Neural crest cell (in vitro differentiated cells): ENCODE measurements at regions not wholly inside any gene's neighbourhood (a gene's known extent, or its start where the extent isn't known, plus 50 kb on each side); places are given as distances from the start of the nearest gene placed in this dataset.

Source experiments
- DNase-seq: peaks from one replicate; pipeline ENCODE4 v3.0.0; 2021; ENCODE audit warnings: low read depth, mixed read lengths, low spot score
- H3K27ac Mint-ChIP-seq: one replicate; pipeline ENCODE4 v1.8.0; 2021; ENCODE audit warnings: mild to moderate bottlenecking, mixed read lengths; ENCODE audit not compliant: unreplicated experiment
- H3K27me3 Mint-ChIP-seq: 2 replicates; pipeline ENCODE4 v1.8.0; 2021; ENCODE audit warnings: low read depth, mild to moderate bottlenecking, mixed read lengths
- H3K36me3 Mint-ChIP-seq: 2 replicates; pipeline ENCODE4 v1.8.0; 2021; ENCODE audit warnings: low read depth, mild to moderate bottlenecking, mixed read lengths
- H3K4me1 Mint-ChIP-seq: 2 replicates; pipeline ENCODE4 v1.8.0; 2021; ENCODE audit warnings: mixed read lengths
- H3K4me3 Mint-ChIP-seq: one replicate; pipeline ENCODE4 v1.8.0; 2021; ENCODE audit warnings: mild to moderate bottlenecking, mixed read lengths
- H3K9me3 Mint-ChIP-seq: 2 replicates; pipeline ENCODE4 v1.8.0; 2021; ENCODE audit warnings: mixed read lengths
- CTCF ChIP-seq: fragments of 200-600 bp; sonication (generic); conservative IDR thresholded peaks from 2 replicates; pipeline ENCODE4 v1.5.0; 2021; ENCODE audit warnings: antibody characterized with exemption, mild to moderate bottlenecking

- no peaks in the 10 kb centered on the region for H3K36me3 Mint-ChIP-seq
- peaks cover 3% of the 10 kb centered on the region for H3K9me3 Mint-ChIP-seq
- no peaks in the 10 kb centered on the region for H3K27me3 Mint-ChIP-seq
- H3K27ac Mint-ChIP-seq = peak overlapping the region; percentile 79
- H3K4me1 Mint-ChIP-seq = peaks cover 24% of the 10 kb centered on the region
- no peak for TF ChIP-seq CTCF
- H3K4me3 Mint-ChIP-seq = peak overlapping the region; percentile 10
- DNase-seq = peak; percentile 2
These were observed 257.2 kb upstream of the NECTIN3 start for GRCh38 chr3:110814170-110815007.

- Mint-ChIP-seq H3K27ac (peak overlapping the region; percentile 79), H3K4me3 (peak overlapping the region; percentile 10), H3K9me3 (peaks cover 5% of the 10 kb centered on the region), H3K36me3 (peaks cover 2% of the 10 kb centered on the region), H3K27me3 (no peaks in the 10 kb centered on the region), H3K4me1 (peaks cover 24% of the 10 kb centered on the region)
- no peak for TF ChIP-seq CTCF
- no peak for DNase-seq
These were observed 256.5 kb upstream of the NECTIN3 start for GRCh38 chr3:110815008-110815583.

- peaks cover 20% of the 10 kb centered on the region for H3K4me1 Mint-ChIP-seq
- H3K27ac Mint-ChIP-seq = no peak overlapping the region
- H3K9me3 Mint-ChIP-seq = peaks cover 5% of the 10 kb centered on the region
- H3K4me3 Mint-ChIP-seq = no peak overlapping the region
- no peaks in the 10 kb centered on the region for H3K27me3 Mint-ChIP-seq
- TF ChIP-seq CTCF = no peak
- DNase-seq = no peak
- peaks cover 2% of the 10 kb centered on the region for H3K36me3 Mint-ChIP-seq
These were observed 255.6 kb upstream of the NECTIN3 start for GRCh38 chr3:110816008-110816407.

GRCh38 chr3:110821586-110821985 lies 250.0 kb upstream of the NECTIN3 start:
- Mint-ChIP-seq H3K9me3 (peaks cover 3% of the 10 kb centered on the region), H3K4me3 (no peak overlapping the region), H3K27ac (no peak overlapping the region), H3K4me1 (no peaks in the 10 kb centered on the region), H3K27me3 (no peaks in the 10 kb centered on the region), H3K36me3 (peaks cover 2% of the 10 kb centered on the region)
- no peak for TF ChIP-seq CTCF
- no peak for DNase-seq

GRCh38 chr3:110822971-110823370 lies 248.6 kb upstream of the NECTIN3 start:
- Mint-ChIP-seq H3K9me3 (peaks cover 10% of the 10 kb centered on the region), H3K27ac (no peak overlapping the region), H3K36me3 (peaks cover 4% of the 10 kb centered on the region), H3K27me3 (no peaks in the 10 kb centered on the region), H3K4me3 (no peak overlapping the region), H3K4me1 (no peaks in the 10 kb centered on the region)
- no peak for DNase-seq
- TF ChIP-seq CTCF = no peak
